Mammary epithelial cell (primary cell): ENCODE measurements at regions not wholly inside any gene's neighbourhood (a gene's known extent, or its start where the extent isn't known, plus 50 kb on each side); places are given as distances from the start of the nearest gene placed in this dataset.

Source experiments
- EZH2 ChIP-seq: IDR thresholded peaks from 2 replicates; pipeline ENCODE4 v1.6.1; 2012; ENCODE audit warnings: low read length, inconsistent platforms, borderline replicate concordance
- TF ChIP-seq, protein P1 (sequence below), 2 donors: IDR thresholded peaks in 1 of 2; conservative IDR thresholded peaks in 1 of 2; 2 replicates each; pipeline ENCODE4 v1.5.1; 2011 to 2012; ENCODE audit warnings: inconsistent platforms in 2 of 2, low read length in 2 of 2, mild to moderate bottlenecking in 2 of 2, control low read depth in 1 of 2, low read depth in 1 of 2; ENCODE audit not compliant: insufficient read depth in 1 of 2; ENCODE audit errors: extremely low read depth in 1 of 2

DNA sequence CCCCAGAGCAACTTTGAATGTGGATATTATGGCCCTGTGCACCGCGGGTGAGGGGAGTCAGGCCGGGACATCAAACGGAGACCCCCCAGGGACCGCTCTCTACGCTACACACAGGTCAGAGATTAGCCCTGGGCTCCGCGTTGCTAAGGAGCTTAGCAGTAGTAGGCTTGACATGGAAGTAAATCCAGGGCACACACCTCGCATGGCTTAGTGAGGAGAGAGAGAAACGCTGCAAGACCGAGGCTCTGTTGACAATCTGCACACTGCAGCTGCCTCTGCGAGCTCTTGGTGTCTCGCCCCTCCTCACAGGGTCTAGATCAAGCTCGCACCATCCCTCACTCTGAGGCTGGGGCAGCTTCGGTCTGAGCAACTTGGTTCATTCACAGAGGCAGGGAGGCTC lies 116.1 kb upstream of the CDH4 start:
- TF ChIP-seq, protein P1, sequence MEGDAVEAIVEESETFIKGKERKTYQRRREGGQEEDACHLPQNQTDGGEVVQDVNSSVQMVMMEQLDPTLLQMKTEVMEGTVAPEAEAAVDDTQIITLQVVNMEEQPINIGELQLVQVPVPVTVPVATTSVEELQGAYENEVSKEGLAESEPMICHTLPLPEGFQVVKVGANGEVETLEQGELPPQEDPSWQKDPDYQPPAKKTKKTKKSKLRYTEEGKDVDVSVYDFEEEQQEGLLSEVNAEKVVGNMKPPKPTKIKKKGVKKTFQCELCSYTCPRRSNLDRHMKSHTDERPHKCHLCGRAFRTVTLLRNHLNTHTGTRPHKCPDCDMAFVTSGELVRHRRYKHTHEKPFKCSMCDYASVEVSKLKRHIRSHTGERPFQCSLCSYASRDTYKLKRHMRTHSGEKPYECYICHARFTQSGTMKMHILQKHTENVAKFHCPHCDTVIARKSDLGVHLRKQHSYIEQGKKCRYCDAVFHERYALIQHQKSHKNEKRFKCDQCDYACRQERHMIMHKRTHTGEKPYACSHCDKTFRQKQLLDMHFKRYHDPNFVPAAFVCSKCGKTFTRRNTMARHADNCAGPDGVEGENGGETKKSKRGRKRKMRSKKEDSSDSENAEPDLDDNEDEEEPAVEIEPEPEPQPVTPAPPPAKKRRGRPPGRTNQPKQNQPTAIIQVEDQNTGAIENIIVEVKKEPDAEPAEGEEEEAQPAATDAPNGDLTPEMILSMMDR (conservative IDR thresholded peaks at IDR 0.05 in 1 of 2, IDR thresholded peaks at IDR 0.05 in 1 of 2; ENCODE audit: extremely low read depth in 1 of 2, insufficient read depth in 1 of 2, low read depth in 1 of 2, low read length in 2 of 2): no peak
- no peak for TF ChIP-seq EZH2
